Neural progenitor cell (in vitro differentiated cells): ENCODE measurements at regions not wholly inside any gene's neighbourhood (a gene's known extent, or its start where the extent isn't known, plus 50 kb on each side); places are given as distances from the start of the nearest gene placed in this dataset.

Source experiments
- DNase-seq: peaks from one replicate; pipeline ENCODE4 v3.0.0-alpha.2; 2016; ENCODE audit warnings: low spot score
- H2AFZ ChIP-seq: fragments of 200-600 bp; sonication (generic); replicated peaks from 2 replicates; pipeline ENCODE4 v1.6.1; 2016; ENCODE audit warnings: antibody characterized with exemption
- H3F3A ChIP-seq: fragments of 200-600 bp; sonication (generic); 2 replicates; pipeline ENCODE4 v1.6.1; 2016; ENCODE audit warnings: antibody characterized with exemption, low read depth
- H3K27ac ChIP-seq: fragments of 200-600 bp; sonication (generic); 2 replicates; pipeline ENCODE4 v1.5.1; 2016; ENCODE audit warnings: mild to moderate bottlenecking
- H3K27me3 ChIP-seq: fragments of 200-600 bp; sonication (generic); 2 replicates; pipeline ENCODE4 v1.6.1; 2016; ENCODE audit warnings: mild to moderate bottlenecking, moderate library complexity
- H3K36me3 ChIP-seq: fragments of 200-600 bp; sonication (generic); 2 replicates; pipeline ENCODE4 v1.5.1; 2016
- H3K4me1 ChIP-seq: fragments of 200-600 bp; sonication (generic); 2 replicates; pipeline ENCODE4 v1.6.1; 2016; ENCODE audit warnings: mixed run types
- H3K4me2 ChIP-seq: fragments of 200-600 bp; sonication (generic); 2 replicates; pipeline ENCODE4 v1.6.1; 2016
- H3K4me3 ChIP-seq: fragments of 200-600 bp; sonication (generic); 2 replicates; pipeline ENCODE4 v1.5.1; 2016
- H3K79me2 ChIP-seq: fragments of 200-600 bp; sonication (generic); 2 replicates; pipeline ENCODE4 v1.6.1; 2016; ENCODE audit warnings: low read depth
- H3K9ac ChIP-seq: fragments of 200-600 bp; sonication (generic); 2 replicates; pipeline ENCODE4 v1.6.1; 2016
- H3K9me3 ChIP-seq: fragments of 200-600 bp; sonication (generic); 2 replicates; pipeline ENCODE4 v1.5.1; 2016; ENCODE audit warnings: low read depth
- H4K20me1 ChIP-seq: fragments of 200-600 bp; sonication (generic); 2 replicates; pipeline ENCODE4 v1.6.1; 2016; ENCODE audit warnings: low read depth
- H3K27ac Mint-ChIP-seq: 3 replicates; pipeline ENCODE4 v1.8.0; 2021; ENCODE audit warnings: mixed read lengths
- H3K27me3 Mint-ChIP-seq: 2 replicates; pipeline ENCODE4 v1.8.0; 2022; ENCODE audit warnings: low read depth, mild to moderate bottlenecking, inconsistent platforms, moderate library complexity, mixed read lengths; ENCODE audit not compliant: insufficient read depth
- H3K36me3 Mint-ChIP-seq: 3 replicates; pipeline ENCODE4 v1.8.0; 2021; ENCODE audit warnings: mixed read lengths
- H3K4me1 Mint-ChIP-seq: 3 replicates; pipeline ENCODE4 v1.8.0; 2021; ENCODE audit warnings: mixed read lengths
- H3K4me3 Mint-ChIP-seq: 3 replicates; pipeline ENCODE4 v1.8.0; 2021; ENCODE audit warnings: mild to moderate bottlenecking, moderate library complexity, mixed read lengths
- H3K9me3 Mint-ChIP-seq: 3 replicates; pipeline ENCODE4 v1.8.0; 2020; ENCODE audit warnings: mixed read lengths
- CTCF ChIP-seq: fragments of 200-600 bp; sonication (generic); IDR thresholded peaks from 2 replicates; pipeline ENCODE4 v1.5.1; 2017; ENCODE audit warnings: antibody characterized with exemption, mild to moderate bottlenecking
- EZH2 ChIP-seq: fragments of 200-600 bp; sonication (generic); IDR thresholded peaks from 2 replicates; pipeline ENCODE4 v1.6.1; 2017; ENCODE audit warnings: antibody characterized with exemption, mild to moderate bottlenecking, moderate library complexity
- EZH2phosphoT487 ChIP-seq: fragments of 200-600 bp; sonication (generic); IDR thresholded peaks from 2 replicates; pipeline ENCODE4 v1.6.1; 2017; ENCODE audit warnings: antibody characterized with exemption

- H3K27me3 Mint-ChIP-seq, result peaks cover 4% of the 10 kb centered on the region
- Histone ChIP-seq H3K4me2 (peak overlapping the region; percentile 71), H3K4me1 (peaks cover 53% of the 10 kb centered on the region), H3K9me3 (no peaks in the 10 kb centered on the region), H3F3A (peaks cover 43% of the 10 kb centered on the region), H3K9ac (no peak overlapping the region), H3K36me3 (no peaks in the 10 kb centered on the region), H4K20me1 (no peaks in the 10 kb centered on the region), H2AFZ (no peak overlapping the region), H3K27ac (peak overlapping the region; percentile 57), H3K4me3 (peak overlapping the region; percentile 11), H3K27me3 (no peaks in the 10 kb centered on the region), H3K79me2 (no peaks in the 10 kb centered on the region)
- no peak overlapping the region for H3K27ac Mint-ChIP-seq
- no peak overlapping the region for H3K4me3 Mint-ChIP-seq
- H3K36me3 Mint-ChIP-seq, result no peaks in the 10 kb centered on the region
- H3K9me3 Mint-ChIP-seq, result no peaks in the 10 kb centered on the region
- TF ChIP-seq EZH2 (no peak), EZH2phosphoT487 (no peak), CTCF (no peak)
- DNase-seq, result peak; percentile 52
- peaks cover 40% of the 10 kb centered on the region for H3K4me1 Mint-ChIP-seq
These were observed 195.5 kb upstream of the ACVR2A start for GRCh38 chr2:147649286-147649685.

DNA sequence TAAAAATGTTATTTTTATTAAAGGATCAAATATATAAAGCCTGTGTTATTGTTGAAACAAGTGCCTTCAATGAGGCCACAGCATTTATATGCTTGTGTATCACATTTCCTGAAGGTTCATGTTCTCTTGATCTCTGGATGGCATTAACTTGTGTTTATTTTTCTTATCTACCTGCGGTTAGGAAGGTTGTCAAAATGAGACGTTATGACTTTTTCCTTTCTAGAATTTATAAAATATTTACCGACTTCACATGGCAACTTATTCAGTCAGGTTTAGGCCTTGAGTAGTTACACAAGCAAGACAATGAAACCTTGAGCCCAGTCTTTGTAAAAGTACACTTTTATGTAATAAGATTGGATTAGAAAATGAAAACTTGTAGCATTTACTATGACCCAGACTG is 196.4 kb upstream of the ACVR2A start:
- Histone ChIP-seq H3K4me2 (peak overlapping the region; percentile 71), H3K27me3 (no peaks in the 10 kb centered on the region), H4K20me1 (no peaks in the 10 kb centered on the region), H3K27ac (peak overlapping the region; percentile 74), H3F3A (peaks cover 43% of the 10 kb centered on the region), H3K9me3 (no peaks in the 10 kb centered on the region), H3K4me3 (no peak overlapping the region), H2AFZ (no peak overlapping the region), H3K4me1 (peaks cover 57% of the 10 kb centered on the region), H3K9ac (no peak overlapping the region), H3K79me2 (no peaks in the 10 kb centered on the region), H3K36me3 (no peaks in the 10 kb centered on the region)
- Mint-ChIP-seq H3K27ac (no peak overlapping the region), H3K36me3 (no peaks in the 10 kb centered on the region), H3K9me3 (no peaks in the 10 kb centered on the region), H3K4me1 (peaks cover 40% of the 10 kb centered on the region), H3K27me3 (peaks cover 5% of the 10 kb centered on the region), H3K4me3 (no peak overlapping the region)
- no peak for DNase-seq
- TF ChIP-seq EZH2 (no peak), CTCF (no peak), EZH2phosphoT487 (no peak)

- Histone ChIP-seq H3K4me3 (no peak overlapping the region), H2AFZ (no peak overlapping the region), H3K27me3 (no peaks in the 10 kb centered on the region), H3K9me3 (no peaks in the 10 kb centered on the region), H3F3A (peaks cover 43% of the 10 kb centered on the region), H3K4me2 (peak overlapping the region; percentile 71), H4K20me1 (no peaks in the 10 kb centered on the region), H3K36me3 (no peaks in the 10 kb centered on the region), H3K79me2 (no peaks in the 10 kb centered on the region), H3K9ac (no peak overlapping the region), H3K27ac (peak overlapping the region; percentile 74), H3K4me1 (peaks cover 60% of the 10 kb centered on the region)
- H3K4me3 Mint-ChIP-seq, result no peak overlapping the region
- H3K36me3 Mint-ChIP-seq, result no peaks in the 10 kb centered on the region
- no peaks in the 10 kb centered on the region for H3K9me3 Mint-ChIP-seq
- TF ChIP-seq CTCF (no peak), EZH2 (no peak), EZH2phosphoT487 (no peak)
- peaks cover 40% of the 10 kb centered on the region for H3K4me1 Mint-ChIP-seq
- H3K27me3 Mint-ChIP-seq, result peaks cover 6% of the 10 kb centered on the region
- H3K27ac Mint-ChIP-seq, result no peak overlapping the region
- no peak for DNase-seq
These were observed 197.0 kb upstream of the ACVR2A start for GRCh38 chr2:147647816-147648215.
